HL-60 (cell line): ENCODE measurements at regions not wholly inside any gene's neighbourhood (a gene's known extent, or its start where the extent isn't known, plus 50 kb on each side); places are given as distances from the start of the nearest gene placed in this dataset.

Source experiments
- GABPA ChIP-seq: IDR thresholded peaks from 2 replicates; pipeline ENCODE4 v1.6.1; 2012; ENCODE audit warnings: low read depth
- POLR2AphosphoS5 ChIP-seq: IDR thresholded peaks from 2 replicates; pipeline ENCODE4 v1.6.1; 2012; ENCODE audit warnings: low read depth
- TF ChIP-seq, protein P1 (sequence below): IDR thresholded peaks from one replicate; pipeline ENCODE4 v1.5.1; 2011; ENCODE audit warnings: low read length, control low read depth, inconsistent platforms; ENCODE audit not compliant: insufficient read depth
- TF ChIP-seq, protein P2 (sequence below): IDR thresholded peaks from 2 replicates; pipeline ENCODE4 v1.6.1; 2012; ENCODE audit warnings: low read depth; ENCODE audit not compliant: insufficient replicate concordance

DNA sequence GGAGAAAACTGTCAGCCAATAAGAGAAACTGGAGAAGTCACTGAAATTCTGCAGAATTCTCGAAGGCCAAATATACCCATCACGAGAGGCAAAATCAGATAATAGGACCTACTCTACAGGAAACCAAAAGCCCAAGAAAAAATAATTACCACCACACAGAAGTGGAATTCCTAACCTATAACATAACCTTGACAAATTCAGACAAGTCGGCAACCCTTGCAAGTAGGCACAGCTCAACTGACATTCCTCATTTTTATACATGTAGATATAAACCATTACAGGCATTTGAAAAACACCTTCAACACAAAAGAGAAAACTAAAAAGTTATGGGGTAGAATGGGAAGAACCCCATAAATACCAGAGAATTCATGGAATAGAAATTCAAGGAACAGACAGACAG lies 290.3 kb upstream of the USP9Y start:
- TF ChIP-seq, protein P1, sequence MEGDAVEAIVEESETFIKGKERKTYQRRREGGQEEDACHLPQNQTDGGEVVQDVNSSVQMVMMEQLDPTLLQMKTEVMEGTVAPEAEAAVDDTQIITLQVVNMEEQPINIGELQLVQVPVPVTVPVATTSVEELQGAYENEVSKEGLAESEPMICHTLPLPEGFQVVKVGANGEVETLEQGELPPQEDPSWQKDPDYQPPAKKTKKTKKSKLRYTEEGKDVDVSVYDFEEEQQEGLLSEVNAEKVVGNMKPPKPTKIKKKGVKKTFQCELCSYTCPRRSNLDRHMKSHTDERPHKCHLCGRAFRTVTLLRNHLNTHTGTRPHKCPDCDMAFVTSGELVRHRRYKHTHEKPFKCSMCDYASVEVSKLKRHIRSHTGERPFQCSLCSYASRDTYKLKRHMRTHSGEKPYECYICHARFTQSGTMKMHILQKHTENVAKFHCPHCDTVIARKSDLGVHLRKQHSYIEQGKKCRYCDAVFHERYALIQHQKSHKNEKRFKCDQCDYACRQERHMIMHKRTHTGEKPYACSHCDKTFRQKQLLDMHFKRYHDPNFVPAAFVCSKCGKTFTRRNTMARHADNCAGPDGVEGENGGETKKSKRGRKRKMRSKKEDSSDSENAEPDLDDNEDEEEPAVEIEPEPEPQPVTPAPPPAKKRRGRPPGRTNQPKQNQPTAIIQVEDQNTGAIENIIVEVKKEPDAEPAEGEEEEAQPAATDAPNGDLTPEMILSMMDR: no peak
- TF ChIP-seq GABPA (no peak), POLR2AphosphoS5 (no peak)
- TF ChIP-seq, protein P2, sequence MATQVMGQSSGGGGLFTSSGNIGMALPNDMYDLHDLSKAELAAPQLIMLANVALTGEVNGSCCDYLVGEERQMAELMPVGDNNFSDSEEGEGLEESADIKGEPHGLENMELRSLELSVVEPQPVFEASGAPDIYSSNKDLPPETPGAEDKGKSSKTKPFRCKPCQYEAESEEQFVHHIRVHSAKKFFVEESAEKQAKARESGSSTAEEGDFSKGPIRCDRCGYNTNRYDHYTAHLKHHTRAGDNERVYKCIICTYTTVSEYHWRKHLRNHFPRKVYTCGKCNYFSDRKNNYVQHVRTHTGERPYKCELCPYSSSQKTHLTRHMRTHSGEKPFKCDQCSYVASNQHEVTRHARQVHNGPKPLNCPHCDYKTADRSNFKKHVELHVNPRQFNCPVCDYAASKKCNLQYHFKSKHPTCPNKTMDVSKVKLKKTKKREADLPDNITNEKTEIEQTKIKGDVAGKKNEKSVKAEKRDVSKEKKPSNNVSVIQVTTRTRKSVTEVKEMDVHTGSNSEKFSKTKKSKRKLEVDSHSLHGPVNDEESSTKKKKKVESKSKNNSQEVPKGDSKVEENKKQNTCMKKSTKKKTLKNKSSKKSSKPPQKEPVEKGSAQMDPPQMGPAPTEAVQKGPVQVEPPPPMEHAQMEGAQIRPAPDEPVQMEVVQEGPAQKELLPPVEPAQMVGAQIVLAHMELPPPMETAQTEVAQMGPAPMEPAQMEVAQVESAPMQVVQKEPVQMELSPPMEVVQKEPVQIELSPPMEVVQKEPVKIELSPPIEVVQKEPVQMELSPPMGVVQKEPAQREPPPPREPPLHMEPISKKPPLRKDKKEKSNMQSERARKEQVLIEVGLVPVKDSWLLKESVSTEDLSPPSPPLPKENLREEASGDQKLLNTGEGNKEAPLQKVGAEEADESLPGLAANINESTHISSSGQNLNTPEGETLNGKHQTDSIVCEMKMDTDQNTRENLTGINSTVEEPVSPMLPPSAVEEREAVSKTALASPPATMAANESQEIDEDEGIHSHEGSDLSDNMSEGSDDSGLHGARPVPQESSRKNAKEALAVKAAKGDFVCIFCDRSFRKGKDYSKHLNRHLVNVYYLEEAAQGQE: no peak
